PFSK-1 (cell line): ENCODE measurements at regions not wholly inside any gene's neighbourhood (a gene's known extent, or its start where the extent isn't known, plus 50 kb on each side); places are given as distances from the start of the nearest gene placed in this dataset.

Experiments
- FOXP2 ChIP-seq: optimal IDR thresholded peaks from 2 replicates; pipeline ENCODE3; 2011; ENCODE audit warnings: borderline replicate concordance, control low read depth, inconsistent platforms; ENCODE audit not compliant: insufficient read depth; ENCODE audit errors: extremely low read length, extremely low read depth
- POLR2AphosphoS5 ChIP-seq: IDR thresholded peaks from 2 replicates; pipeline ENCODE4 v1.6.1; 2012; ENCODE audit warnings: low read depth, mild to moderate bottlenecking, control low read depth, low read length, moderate library complexity
- SIN3A ChIP-seq: IDR thresholded peaks from 2 replicates; pipeline ENCODE4 v1.6.1; 2012; ENCODE audit warnings: mild to moderate bottlenecking, low read length, moderate library complexity, borderline replicate concordance; ENCODE audit not compliant: insufficient read depth
- TF ChIP-seq, protein P1 (sequence below), 2 experiments: IDR thresholded peaks; 2 replicates each; pipeline versions ENCODE4 v1.6.1 to v1.8.0; 2011 to 2012; ENCODE audit warnings: low read depth in 2 of 2, low read length in 2 of 2, control low read depth in 1 of 2, inconsistent platforms in 1 of 2, mild to moderate bottlenecking in 1 of 2, moderate library complexity in 1 of 2; ENCODE audit not compliant: insufficient read depth in 1 of 2

DNA sequence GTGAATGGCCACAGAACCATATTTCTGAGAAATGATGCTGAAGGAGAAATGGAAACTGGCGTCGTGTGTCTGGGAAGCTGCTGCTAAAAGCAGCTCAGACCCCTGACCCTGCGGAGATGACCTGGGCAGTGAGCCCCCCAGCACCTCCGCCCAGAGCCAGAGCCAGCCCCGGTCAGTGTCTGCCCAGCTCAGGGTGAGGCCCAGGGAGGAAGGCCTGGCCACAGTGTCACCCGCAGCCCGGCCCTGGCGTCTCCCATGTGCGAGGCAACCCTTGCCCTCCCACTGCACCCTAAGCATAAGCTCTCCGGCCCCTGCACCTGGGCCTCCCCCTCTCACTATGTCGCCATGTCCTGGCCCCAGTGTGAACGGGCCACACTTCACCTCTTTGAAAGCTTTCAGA lies 502.8 kb downstream of the EIPR1 start:
- TF ChIP-seq POLR2AphosphoS5 (no peak), SIN3A (no peak), FOXP2 (no peak)
- TF ChIP-seq, protein P1, sequence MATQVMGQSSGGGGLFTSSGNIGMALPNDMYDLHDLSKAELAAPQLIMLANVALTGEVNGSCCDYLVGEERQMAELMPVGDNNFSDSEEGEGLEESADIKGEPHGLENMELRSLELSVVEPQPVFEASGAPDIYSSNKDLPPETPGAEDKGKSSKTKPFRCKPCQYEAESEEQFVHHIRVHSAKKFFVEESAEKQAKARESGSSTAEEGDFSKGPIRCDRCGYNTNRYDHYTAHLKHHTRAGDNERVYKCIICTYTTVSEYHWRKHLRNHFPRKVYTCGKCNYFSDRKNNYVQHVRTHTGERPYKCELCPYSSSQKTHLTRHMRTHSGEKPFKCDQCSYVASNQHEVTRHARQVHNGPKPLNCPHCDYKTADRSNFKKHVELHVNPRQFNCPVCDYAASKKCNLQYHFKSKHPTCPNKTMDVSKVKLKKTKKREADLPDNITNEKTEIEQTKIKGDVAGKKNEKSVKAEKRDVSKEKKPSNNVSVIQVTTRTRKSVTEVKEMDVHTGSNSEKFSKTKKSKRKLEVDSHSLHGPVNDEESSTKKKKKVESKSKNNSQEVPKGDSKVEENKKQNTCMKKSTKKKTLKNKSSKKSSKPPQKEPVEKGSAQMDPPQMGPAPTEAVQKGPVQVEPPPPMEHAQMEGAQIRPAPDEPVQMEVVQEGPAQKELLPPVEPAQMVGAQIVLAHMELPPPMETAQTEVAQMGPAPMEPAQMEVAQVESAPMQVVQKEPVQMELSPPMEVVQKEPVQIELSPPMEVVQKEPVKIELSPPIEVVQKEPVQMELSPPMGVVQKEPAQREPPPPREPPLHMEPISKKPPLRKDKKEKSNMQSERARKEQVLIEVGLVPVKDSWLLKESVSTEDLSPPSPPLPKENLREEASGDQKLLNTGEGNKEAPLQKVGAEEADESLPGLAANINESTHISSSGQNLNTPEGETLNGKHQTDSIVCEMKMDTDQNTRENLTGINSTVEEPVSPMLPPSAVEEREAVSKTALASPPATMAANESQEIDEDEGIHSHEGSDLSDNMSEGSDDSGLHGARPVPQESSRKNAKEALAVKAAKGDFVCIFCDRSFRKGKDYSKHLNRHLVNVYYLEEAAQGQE (IDR thresholded peaks at IDR 0.05; ENCODE audit: insufficient read depth in 1 of 2, low read depth in 2 of 2, low read length in 2 of 2) = no peak
